GM19043 (cell line): ENCODE measurements at regions not wholly inside any gene's neighbourhood (a gene's known extent, or its start where the extent isn't known, plus 50 kb on each side); places are given as distances from the start of the nearest gene placed in this dataset.

Experiments
- ATAC-seq: cut with Tn5 transposase; IDR thresholded peaks from one replicate; pipeline ENCODE4 v1.9.1; 2021; ENCODE audit warnings: low read depth; ENCODE audit not compliant: unreplicated experiment

DNA sequence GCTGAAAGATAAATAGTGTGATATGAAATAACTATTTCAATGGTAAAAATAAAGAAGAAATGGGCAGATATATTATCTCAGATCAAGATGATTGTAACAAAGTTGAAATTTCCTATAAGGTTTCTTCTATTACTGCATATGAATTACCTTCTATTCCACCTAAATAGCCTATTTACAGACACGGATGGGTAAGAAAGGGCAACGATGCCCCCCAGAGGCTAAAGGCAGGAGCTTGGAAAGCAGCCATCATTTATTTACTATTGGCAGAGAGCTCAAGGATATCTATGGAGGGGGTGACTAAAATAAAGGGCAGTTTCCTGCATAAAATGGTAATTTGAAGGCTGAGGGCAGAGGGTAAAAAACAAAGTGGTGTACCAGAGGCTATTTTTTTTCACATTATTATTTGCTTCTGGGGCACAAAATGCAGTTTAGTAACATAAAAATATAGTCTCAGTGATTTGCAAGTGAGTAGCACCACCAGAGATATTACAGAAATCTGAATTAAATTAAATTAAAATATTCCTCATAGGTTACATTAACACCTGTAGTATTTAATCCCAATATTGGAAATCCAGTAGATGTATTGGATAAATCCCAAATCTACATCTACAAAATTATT is 123.1 kb downstream of the BTC start:
- ATAC-seq = no peak

- no peak for ATAC-seq
These were observed 119.6 kb downstream of the BTC start for GRCh38 chr4:74674750-74675149.

GRCh38 chr4:74675673-74676279 is 118.5 kb downstream of the BTC start:
- ATAC-seq = peak; percentile 85

DNA sequence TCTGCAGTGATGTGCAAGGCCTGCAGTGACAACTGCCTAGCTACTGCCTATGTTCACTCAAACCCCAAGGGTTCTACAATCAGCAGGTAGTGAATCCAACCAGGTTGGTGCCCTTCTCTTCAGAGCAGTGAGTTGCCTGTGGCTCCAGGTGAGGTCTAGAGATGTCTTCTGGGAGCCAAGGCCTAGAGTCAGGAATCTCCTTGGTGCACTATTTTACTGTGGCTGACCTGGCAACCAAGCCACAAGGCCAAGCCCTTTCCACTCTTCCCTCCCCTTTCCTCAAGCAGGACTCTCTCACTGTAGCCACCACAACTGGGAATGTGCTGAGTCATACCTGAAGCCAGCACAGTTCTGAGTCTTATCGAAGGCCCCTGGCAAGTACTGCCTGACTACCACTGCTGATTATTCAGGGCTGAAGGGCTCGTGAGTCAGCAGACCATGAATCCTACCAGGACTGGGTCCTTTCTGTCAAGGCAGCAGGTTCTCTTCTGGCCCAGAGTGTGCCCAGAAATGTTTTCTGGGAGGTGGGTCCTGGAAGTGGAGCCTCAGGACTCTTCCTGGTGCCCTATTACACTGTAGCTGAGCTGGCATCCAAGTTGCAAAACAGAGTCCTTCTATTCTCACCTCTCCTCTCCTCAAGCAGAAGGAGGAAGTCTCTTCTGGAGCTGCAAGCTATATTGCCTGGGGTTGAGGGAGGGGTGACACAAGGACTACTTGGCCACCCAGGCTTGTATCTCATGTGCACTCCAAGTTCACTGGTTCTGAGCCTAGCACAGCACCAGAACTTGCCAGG is 111.6 kb downstream of the BTC start:
- no peak for ATAC-seq

GRCh38 chr4:74692972-74693371 is 101.4 kb downstream of the BTC start:
- ATAC-seq = no peak
